OCI-LY1 (cell line): ENCODE measurements at regions not wholly inside any gene's neighbourhood (a gene's known extent, or its start where the extent isn't known, plus 50 kb on each side); places are given as distances from the start of the nearest gene placed in this dataset.

Experiments
- H2AFZ ChIP-seq: fragments of 200-600 bp; sonication (generic), shearing (Covaris generic); 2 replicates; pipeline ENCODE4 v1.6.0; 2014; ENCODE audit warnings: antibody characterized with exemption, mild to moderate bottlenecking, low read length
- H3F3A ChIP-seq: fragments of 200-600 bp; sonication (generic), shearing (Covaris generic); 2 replicates; pipeline ENCODE4 v1.6.0; 2014; ENCODE audit warnings: mild to moderate bottlenecking, antibody characterized with exemption, low read length, moderate library complexity; ENCODE audit not compliant: insufficient read depth
- H3K27ac ChIP-seq: fragments of 200-600 bp; sonication (generic); 2 replicates; pipeline ENCODE4 v1.5.1; 2014; ENCODE audit warnings: low read length, mixed run types, mild to moderate bottlenecking, low read depth; ENCODE audit not compliant: poor library complexity, severe bottlenecking
- H3K27me3 ChIP-seq: fragments of 200-600 bp; sonication (generic); 2 replicates; pipeline ENCODE4 v1.6.0; 2014; ENCODE audit warnings: antibody characterized with exemption, mild to moderate bottlenecking, low read length, moderate library complexity; ENCODE audit not compliant: insufficient read depth
- H3K36me3 ChIP-seq: fragments of 200-600 bp; sonication (generic); 2 replicates; pipeline ENCODE4 v1.6.1; 2014; ENCODE audit warnings: mild to moderate bottlenecking, antibody characterized with exemption, low read length, moderate library complexity, mixed read lengths; ENCODE audit not compliant: insufficient read depth
- H3K4me1 ChIP-seq: fragments of 200-600 bp; sonication (generic); 2 replicates; pipeline ENCODE4 v1.5.1; 2014; ENCODE audit warnings: mild to moderate bottlenecking, low read length, moderate library complexity; ENCODE audit not compliant: insufficient read depth, severe bottlenecking
- H3K4me2 ChIP-seq: fragments of 200-600 bp; sonication (generic), shearing (Covaris generic); 2 replicates; pipeline ENCODE4 v1.6.1; 2014; ENCODE audit warnings: low read length
- H3K4me3 ChIP-seq: fragments of 200-600 bp; sonication (generic); 2 replicates; pipeline ENCODE4 v1.5.1; 2014; ENCODE audit warnings: low read length, low read depth, mild to moderate bottlenecking, mixed read lengths; ENCODE audit not compliant: poor library complexity, severe bottlenecking
- H3K79me2 ChIP-seq: fragments of 200-600 bp; shearing (Covaris generic); 2 replicates; pipeline ENCODE4 v1.6.1; 2016; ENCODE audit warnings: mixed run types, low read length, mixed read lengths; ENCODE audit not compliant: insufficient read depth
- H3K9ac ChIP-seq: fragments of 200-600 bp; sonication (generic), shearing (Covaris generic); 2 replicates; pipeline ENCODE4 v1.6.1; 2014; ENCODE audit warnings: mild to moderate bottlenecking, low read length, mixed read lengths
- H3K9me2 ChIP-seq: fragments of 200-600 bp; sonication (generic), shearing (Covaris generic); 2 replicates; pipeline ENCODE4 v1.6.1; 2014; ENCODE audit warnings: low read depth, mild to moderate bottlenecking, low read length, mixed read lengths
- H3K9me3 ChIP-seq: fragments of 200-600 bp; shearing (Covaris generic); 2 replicates; pipeline ENCODE4 v1.6.1; 2014; ENCODE audit warnings: low read length, mixed read lengths
- H4K20me1 ChIP-seq: fragments of 200-600 bp; sonication (generic), shearing (Covaris generic); 2 replicates; pipeline ENCODE4 v1.6.0; 2016; ENCODE audit warnings: mild to moderate bottlenecking, low read length; ENCODE audit not compliant: insufficient read depth
- EZH2 ChIP-seq: fragments of 200-600 bp; sonication (generic), shearing (Covaris generic); IDR thresholded peaks from 2 replicates; pipeline ENCODE4 v1.8.0; 2017; ENCODE audit warnings: borderline replicate concordance, mixed run types, mild to moderate bottlenecking, antibody characterized with exemption, low read length, moderate library complexity, mixed read lengths
- TF ChIP-seq, protein P1 (sequence below): fragments of 200-600 bp; sonication (generic), shearing (Covaris generic); IDR thresholded peaks from 2 replicates; pipeline ENCODE4 v1.5.1; 2017; ENCODE audit warnings: mild to moderate bottlenecking, antibody characterized with exemption, low read length, moderate library complexity, mixed read lengths

DNA sequence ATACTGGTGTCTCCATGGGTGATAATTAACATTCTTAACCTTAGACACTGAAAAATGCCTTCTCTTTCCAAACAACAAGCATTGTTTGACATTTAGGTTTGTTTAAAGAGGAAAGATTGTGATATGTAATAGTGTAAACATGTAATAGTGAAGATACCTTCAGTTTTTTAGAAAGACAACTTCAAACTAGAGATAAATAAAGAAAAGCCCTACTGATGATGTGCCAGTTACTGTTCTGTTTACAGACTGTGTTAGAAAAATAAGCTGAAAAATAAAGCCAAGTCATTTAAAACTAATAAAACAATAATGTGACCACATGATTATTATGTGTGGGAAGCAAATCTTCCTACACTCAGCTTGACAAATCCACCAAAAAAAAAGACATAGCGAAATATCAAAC lies 2035.3 kb upstream of the TENM3 start:
- H4K20me1 ChIP-seq, result no peaks in the 10 kb centered on the region
- H3K27ac ChIP-seq, result no peak overlapping the region
- H3K4me2 ChIP-seq, result no peak overlapping the region
- no peak overlapping the region for H3K9ac ChIP-seq
- no peaks in the 10 kb centered on the region for H3K36me3 ChIP-seq
- no peak overlapping the region for H3K4me3 ChIP-seq
- H2AFZ ChIP-seq, result no peak overlapping the region
- no peaks in the 10 kb centered on the region for H3K9me3 ChIP-seq
- no peaks in the 10 kb centered on the region for H3K9me2 ChIP-seq
- H3K79me2 ChIP-seq, result no peaks in the 10 kb centered on the region
- H3K27me3 ChIP-seq, result no peaks in the 10 kb centered on the region
- TF ChIP-seq EZH2, result no peak
- TF ChIP-seq, protein P1, sequence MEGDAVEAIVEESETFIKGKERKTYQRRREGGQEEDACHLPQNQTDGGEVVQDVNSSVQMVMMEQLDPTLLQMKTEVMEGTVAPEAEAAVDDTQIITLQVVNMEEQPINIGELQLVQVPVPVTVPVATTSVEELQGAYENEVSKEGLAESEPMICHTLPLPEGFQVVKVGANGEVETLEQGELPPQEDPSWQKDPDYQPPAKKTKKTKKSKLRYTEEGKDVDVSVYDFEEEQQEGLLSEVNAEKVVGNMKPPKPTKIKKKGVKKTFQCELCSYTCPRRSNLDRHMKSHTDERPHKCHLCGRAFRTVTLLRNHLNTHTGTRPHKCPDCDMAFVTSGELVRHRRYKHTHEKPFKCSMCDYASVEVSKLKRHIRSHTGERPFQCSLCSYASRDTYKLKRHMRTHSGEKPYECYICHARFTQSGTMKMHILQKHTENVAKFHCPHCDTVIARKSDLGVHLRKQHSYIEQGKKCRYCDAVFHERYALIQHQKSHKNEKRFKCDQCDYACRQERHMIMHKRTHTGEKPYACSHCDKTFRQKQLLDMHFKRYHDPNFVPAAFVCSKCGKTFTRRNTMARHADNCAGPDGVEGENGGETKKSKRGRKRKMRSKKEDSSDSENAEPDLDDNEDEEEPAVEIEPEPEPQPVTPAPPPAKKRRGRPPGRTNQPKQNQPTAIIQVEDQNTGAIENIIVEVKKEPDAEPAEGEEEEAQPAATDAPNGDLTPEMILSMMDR, result no peak
- no peaks in the 10 kb centered on the region for H3F3A ChIP-seq
- no peaks in the 10 kb centered on the region for H3K4me1 ChIP-seq

DNA sequence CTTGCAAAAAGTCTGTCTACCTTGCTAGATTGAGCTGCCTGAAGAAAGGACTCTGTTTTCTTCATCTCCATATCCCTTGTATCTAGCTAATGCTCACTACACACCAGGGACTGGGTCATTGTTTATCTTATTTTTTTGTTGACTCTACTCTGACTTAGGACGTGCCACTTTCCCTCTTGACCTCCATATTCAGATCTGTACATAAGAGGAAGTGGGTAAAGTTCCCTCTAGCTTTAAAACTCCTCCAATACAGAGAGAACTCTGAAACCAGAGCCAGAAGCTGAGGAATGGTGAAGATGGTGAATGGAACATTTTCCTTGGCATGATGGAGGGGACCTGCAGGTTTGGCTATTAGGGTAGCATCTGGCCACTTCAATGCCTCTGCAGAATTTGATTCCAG lies 2026.1 kb upstream of the TENM3 start:
- Histone ChIP-seq H3K27me3 (no peaks in the 10 kb centered on the region), H3K27ac (no peak overlapping the region), H3K4me2 (no peak overlapping the region), H3K4me3 (no peak overlapping the region), H3F3A (no peaks in the 10 kb centered on the region), H3K9me3 (no peaks in the 10 kb centered on the region), H3K36me3 (no peaks in the 10 kb centered on the region), H2AFZ (no peak overlapping the region), H3K4me1 (no peaks in the 10 kb centered on the region), H3K9me2 (no peaks in the 10 kb centered on the region), H3K79me2 (no peaks in the 10 kb centered on the region), H4K20me1 (no peaks in the 10 kb centered on the region), H3K9ac (no peak overlapping the region)
- TF ChIP-seq, protein P1, result no peak
- TF ChIP-seq EZH2, result no peak

DNA sequence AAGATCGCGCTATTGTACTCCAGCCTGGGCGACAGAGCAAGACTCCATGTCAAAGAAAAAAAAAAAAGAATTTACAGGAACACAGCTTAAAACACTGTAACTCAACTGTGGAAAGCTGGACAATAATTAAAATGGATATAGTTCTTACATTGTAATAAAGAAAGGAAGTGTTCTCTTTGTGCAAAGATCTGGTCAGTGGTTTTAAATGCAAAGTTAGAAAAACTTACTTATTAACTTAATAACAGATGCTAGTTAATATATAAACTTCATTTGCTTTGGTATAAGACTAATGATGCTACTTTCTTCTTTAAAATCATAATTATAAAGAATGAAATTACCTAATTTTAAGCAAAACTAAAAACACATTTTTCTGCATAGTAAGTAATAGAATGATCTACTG lies 2024.1 kb upstream of the TENM3 start:
- H3K27me3 ChIP-seq, result no peaks in the 10 kb centered on the region
- no peak overlapping the region for H3K4me3 ChIP-seq
- H3F3A ChIP-seq, result no peaks in the 10 kb centered on the region
- H4K20me1 ChIP-seq, result no peaks in the 10 kb centered on the region
- no peak overlapping the region for H3K27ac ChIP-seq
- H3K4me1 ChIP-seq, result no peaks in the 10 kb centered on the region
- H3K9me3 ChIP-seq, result no peaks in the 10 kb centered on the region
- TF ChIP-seq EZH2, result no peak
- TF ChIP-seq, protein P1, result no peak
- H3K9ac ChIP-seq, result no peak overlapping the region
- H2AFZ ChIP-seq, result no peak overlapping the region
- no peaks in the 10 kb centered on the region for H3K36me3 ChIP-seq
- H3K79me2 ChIP-seq, result no peaks in the 10 kb centered on the region
- no peak overlapping the region for H3K4me2 ChIP-seq
- H3K9me2 ChIP-seq, result no peaks in the 10 kb centered on the region
